Astrocyte (in vitro differentiated cells and primary cell): ENCODE measurements at regions not wholly inside any gene's neighbourhood (a gene's known extent, or its start where the extent isn't known, plus 50 kb on each side); places are given as distances from the start of the nearest gene placed in this dataset.

Experiments used
- CTCF ChIP-seq: IDR thresholded peaks from 2 replicates; pipeline ENCODE4 v1.5.1; 2011; ENCODE audit warnings: low read depth, mild to moderate bottlenecking, inconsistent platforms, low read length, moderate library complexity; ENCODE audit not compliant: insufficient read depth
- EZH2 ChIP-seq: IDR thresholded peaks from 2 replicates; pipeline ENCODE4 v1.6.1; 2012; ENCODE audit warnings: mild to moderate bottlenecking, low read length, inconsistent platforms; ENCODE audit not compliant: insufficient read depth

GRCh38 chr6:167569879-167570278 is 245.0 kb downstream of the TTLL2 start:
- TF ChIP-seq CTCF (no peak), EZH2 (no peak)
